Prostate gland (tissue), 2 donors: ENCODE measurements at regions not wholly inside any gene's neighbourhood (a gene's known extent, or its start where the extent isn't known, plus 50 kb on each side); places are given as distances from the start of the nearest gene placed in this dataset.

Experiments used
- CTCF ChIP-seq, 4 experiments: fragments of 200-600 bp in 2 of 4; fragments of 450-650 bp in 2 of 4; sonication (generic) in 2 of 4; IDR thresholded peaks; 1 replicate in 3 of 4; 2 replicates in 1 of 4; pipeline ENCODE4 v1.5.1; 2016 to 2019; ENCODE audit warnings: antibody characterized with exemption in 4 of 4, mild to moderate bottlenecking in 2 of 4, moderate library complexity in 2 of 4
- POLR2A ChIP-seq: fragments of 450-650 bp; IDR thresholded peaks from one replicate; pipeline ENCODE4 v1.6.1; 2016; ENCODE audit warnings: antibody characterized with exemption, mild to moderate bottlenecking

GRCh38 chr6:105797983-105798453 lies 288.1 kb upstream of the PRDM1 start:
- TF ChIP-seq CTCF (IDR thresholded peaks at IDR 0.05) (no peak), POLR2A (no peak)
